ENCODE measurements at regions not wholly inside any gene's neighbourhood (a gene's known extent, or its start where the extent isn't known, plus 50 kb on each side); places are given as distances from the start of the nearest gene placed in this dataset.

DNA sequence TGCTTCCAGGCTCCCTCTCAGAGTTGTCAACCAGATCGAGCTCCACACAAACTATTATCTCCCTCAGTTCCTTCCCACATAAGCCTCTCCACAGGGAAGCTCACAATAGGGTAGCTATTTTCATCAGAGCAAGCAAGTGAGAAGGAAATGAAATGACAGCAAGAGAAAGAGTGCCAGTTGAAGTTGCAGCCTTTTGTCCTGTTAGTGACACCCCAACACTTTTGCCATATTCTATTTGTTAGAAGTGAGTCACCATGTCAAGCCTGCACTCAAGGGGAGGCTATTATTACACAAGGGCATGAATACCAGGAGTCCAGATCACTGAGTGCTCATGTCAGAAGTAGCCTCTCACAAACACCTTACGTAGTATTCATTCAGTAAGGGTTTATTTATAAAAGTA lies 266.3 kb upstream of the NOCT start:
- DNase-seq (ENCODE audit: low read depth): no peak

DNA sequence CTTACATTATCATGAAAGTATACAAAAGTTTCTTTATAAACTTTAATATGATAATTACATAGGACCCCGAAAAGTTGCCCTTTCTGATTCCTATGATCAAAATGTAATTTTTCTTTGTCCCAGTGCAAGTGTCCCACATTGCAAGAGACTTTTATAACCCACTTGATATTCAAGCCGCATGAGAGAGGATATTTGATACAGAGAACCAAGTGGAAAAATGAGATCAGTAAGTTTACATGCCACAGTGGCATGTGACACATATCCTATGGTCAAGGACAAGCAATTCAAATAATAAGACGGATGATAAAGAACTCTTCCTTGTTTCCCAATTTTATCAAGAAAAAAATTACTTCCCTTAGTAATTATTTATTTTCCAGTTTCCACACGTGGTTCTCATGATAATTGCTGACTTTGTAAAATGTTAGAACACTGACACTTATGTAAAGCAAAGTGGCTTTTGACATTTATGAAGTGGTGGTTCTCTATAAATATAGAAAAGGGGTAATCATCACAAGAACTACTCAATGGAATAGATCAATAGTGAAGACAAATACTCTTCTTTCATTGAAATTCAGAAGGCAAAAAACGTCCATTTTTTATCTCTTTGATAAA lies 273.7 kb upstream of the NOCT start:
- DNase-seq (ENCODE audit: low read depth): no peak

GRCh38 chr4:138740816-138741745 lies 274.5 kb upstream of the NOCT start:
- no peak for DNase-seq (ENCODE audit: low read depth)

DNA sequence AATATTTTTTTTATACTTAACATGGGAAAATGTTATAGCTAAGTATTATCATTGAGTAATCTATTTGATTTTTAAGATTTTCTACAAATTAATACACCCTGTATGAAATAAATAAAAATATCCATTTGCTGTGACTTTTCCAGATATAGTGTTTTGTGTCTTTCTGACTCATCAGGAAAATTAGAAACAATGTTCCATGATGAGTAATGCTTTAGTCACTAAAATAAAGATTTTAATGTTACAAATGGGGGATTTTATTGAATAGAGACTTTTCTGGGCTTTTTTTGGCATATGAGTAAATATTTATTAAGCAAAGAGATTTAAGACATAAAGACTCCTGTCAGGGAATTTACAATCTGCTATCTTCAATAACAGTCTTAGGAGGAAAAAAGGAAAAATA lies 279.2 kb upstream of the NOCT start:
- no peak for DNase-seq (ENCODE audit: low read depth)

DNA sequence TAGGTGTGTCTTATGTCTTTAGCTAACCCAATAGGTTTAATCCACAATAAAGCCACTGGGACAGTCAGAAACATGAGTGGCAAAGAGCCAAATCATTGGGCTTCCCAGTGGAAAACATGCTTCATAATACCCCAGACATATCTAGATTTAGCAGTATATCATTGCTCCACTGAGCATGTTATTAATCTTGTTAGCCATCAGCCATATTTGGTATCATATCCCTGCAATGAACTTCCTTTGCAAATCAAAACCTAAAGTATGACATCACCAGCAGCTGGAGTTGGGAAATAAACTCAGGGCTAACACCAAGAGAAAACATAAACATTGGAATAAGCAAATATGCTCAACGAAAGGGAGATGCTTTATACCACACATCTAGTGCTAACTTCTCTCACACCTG lies 280.8 kb upstream of the NOCT start:
- no peak for DNase-seq (ENCODE audit: low read depth)

GRCh38 chr4:138728566-138728965 lies 287.0 kb upstream of the NOCT start:
- no peak for DNase-seq (ENCODE audit: low read depth)

- DNase-seq (ENCODE audit: low read depth): no peak
Observed at GRCh38 chr4:138727731-138728130, 287.9 kb upstream of the NOCT start.

DNA sequence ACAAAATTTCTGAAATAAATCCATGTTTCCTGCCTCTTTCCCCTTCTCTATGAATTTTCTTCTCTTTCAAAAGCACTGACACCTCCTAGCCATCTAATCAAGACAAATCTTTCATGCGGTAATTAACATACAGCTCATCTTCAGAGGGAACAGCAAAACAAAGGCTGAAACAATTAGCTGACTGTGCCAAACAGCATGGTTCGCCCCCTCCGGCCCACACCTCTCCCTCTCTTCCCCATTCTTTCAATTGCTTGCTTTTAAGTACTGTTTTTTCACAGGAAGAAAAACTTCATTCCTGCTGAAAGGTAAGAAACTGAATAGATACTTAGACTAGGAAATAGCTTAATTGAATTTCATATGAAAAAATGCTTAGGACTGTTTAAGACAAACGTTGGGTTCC lies 291.1 kb upstream of the NOCT start:
- DNase-seq (ENCODE audit: low read depth): no peak

DNA sequence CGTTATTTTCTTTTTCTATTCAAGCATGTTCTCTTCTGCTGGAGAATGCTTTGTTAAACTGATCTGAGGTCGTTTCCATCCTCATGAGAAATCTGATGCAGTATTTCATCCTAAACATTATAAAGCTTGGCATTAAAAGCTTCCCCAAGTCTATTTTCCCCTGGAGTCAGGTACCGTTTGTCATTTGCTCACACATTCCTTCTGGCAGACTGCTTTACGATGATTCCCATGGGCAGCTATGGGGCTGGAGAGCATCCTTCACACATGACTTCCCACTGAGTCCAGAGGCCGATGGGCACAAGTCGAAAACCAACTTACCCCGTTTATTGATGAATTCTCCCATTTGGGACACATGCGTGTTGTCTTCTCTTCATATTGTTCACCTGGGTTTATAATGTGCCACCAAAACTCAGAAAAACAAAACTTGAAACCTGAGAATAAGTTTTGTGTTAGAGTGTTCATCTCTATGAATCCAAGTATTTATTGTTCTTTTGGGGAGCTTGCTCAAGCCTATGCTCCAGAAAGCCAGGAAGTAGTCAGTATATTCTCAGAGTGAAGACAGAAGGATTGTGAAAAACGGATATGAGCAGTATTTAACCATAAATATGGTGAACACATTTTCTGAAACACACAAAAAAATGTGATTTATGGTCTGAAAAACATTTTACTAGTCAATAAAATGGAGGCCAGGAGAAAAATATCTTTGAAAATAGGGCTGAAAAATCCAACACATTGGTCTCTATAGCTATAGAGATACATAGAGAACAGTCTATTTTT lies 298.8 kb upstream of the NOCT start:
- no peak for DNase-seq (ENCODE audit: low read depth)

- no peak for DNase-seq (ENCODE audit: low read depth)
Observed at GRCh38 chr4:138710297-138710696, 305.3 kb upstream of the NOCT start.

GRCh38 chr4:138709859-138710258 lies 305.7 kb upstream of the NOCT start:
- DNase-seq (ENCODE audit: low read depth): no peak

- no peak for DNase-seq (ENCODE audit: low read depth)
Observed at GRCh38 chr4:138707746-138708677, 307.6 kb upstream of the NOCT start.

DNA sequence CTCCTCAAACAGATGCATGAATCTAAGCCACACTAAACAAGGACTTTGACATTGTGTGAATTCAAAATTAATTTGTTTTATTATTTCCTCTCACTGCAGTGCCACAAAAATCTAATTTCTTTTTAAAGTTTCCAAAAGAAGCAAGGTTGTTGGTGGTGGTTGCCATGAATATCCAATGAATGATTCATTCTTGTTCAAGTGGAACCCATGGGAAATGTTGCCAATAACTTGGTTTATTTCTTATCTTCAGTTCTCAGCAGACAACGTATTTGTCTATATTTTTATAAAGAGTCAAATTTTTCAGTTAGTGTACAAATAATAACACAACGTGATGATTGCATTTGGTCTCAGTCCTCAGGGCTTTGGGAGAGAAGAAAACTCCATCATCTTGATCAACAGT lies 309.4 kb upstream of the NOCT start:
- DNase-seq (ENCODE audit: low read depth): no peak

DNA sequence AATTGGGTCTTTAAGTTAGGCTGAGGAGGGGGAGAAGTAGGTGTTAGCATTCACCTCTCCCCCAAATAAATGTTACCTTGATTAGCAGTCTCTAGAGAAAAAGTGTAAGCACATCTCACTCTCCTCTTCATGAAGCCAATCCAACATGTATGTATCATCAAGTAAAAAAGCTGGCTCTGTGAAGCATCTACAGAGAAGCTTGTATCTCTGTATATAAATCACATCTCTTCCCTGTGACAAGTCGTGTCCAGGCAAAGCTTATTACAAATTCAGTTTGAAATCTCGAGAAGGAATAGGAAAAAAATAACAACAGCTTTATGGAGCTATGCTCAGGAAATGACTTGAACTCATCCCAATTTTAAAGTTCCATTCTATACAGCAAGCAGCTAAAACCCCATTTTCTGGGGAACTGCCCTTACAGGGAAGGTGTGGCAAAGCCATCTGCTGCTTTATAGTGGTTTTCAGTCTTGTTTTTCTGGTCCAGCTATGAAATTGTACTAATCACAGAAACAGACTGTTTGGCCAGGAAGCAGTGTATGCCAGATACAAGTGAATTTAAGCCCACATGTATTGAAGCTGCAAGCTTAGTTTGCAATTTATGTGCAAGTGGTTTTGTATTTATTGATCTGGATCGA lies 313.3 kb upstream of the NOCT start:
- no peak for DNase-seq (ENCODE audit: low read depth)

GRCh38 chr4:138698641-138699040 lies 316.9 kb upstream of the NOCT start:
- DNase-seq (ENCODE audit: low read depth): no peak

DNA sequence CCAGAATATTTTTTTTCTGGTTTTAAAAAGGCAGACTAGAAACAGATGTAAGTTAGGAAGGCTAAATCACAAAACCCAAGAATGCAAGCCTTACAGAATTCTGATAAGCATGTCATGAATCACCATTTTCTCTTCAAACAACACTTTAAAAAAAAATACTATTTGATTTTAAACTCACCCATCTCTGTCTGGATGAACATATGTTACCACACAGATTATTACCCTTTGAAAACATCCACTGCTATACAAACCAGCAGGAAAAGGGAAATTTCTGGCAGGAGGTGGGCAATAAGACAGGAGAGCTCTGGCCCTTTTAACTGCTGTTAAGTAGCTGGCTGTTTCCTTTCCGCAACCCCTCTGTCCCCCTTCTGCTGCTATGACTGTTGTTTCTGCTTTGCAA lies 317.7 kb upstream of the NOCT start:
- DNase-seq (ENCODE audit: low read depth): no peak

GRCh38 chr4:138696771-138697170 lies 318.8 kb upstream of the NOCT start:
- DNase-seq (ENCODE audit: low read depth): no peak

- DNase-seq (ENCODE audit: low read depth): no peak
Observed at GRCh38 chr4:138696058-138696457, 319.5 kb upstream of the NOCT start.

DNA sequence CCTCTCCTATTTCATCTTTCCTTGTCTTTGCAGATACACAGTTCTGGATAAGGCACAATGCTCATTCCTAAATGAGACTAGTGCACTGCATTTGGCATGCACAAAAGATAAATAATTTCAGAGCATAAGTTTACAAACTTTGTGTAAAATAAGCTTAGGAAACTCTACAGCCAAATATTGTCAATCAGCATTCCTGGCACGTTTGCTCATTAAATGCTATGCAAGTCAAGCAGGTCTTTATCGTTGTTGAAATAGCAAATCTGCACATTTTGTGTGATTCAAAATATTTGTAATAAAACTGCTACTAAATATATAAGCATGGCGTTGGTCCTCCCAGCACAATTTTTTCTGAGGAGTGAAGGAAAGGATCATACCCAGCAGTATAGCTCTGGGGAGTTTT lies 322.1 kb upstream of the NOCT start:
- no peak for DNase-seq (ENCODE audit: low read depth)

- no peak for DNase-seq (ENCODE audit: low read depth)
Observed at GRCh38 chr4:138692411-138692810, 323.2 kb upstream of the NOCT start.

- no peak for DNase-seq (ENCODE audit: low read depth)
Observed at GRCh38 chr4:138689593-138689992, 326.0 kb upstream of the NOCT start.
